Esophagus muscularis mucosa (tissue), 4 donors: ENCODE measurements at regions not wholly inside any gene's neighbourhood (a gene's known extent, or its start where the extent isn't known, plus 50 kb on each side); places are given as distances from the start of the nearest gene placed in this dataset.
"Not testable (repeated sequence)": the region's sequence is repeated elsewhere in the genome, so short reads cannot be mapped to it uniquely, and the experiment has no call there.

Source experiments
- DNase-seq: peaks from one replicate; pipeline ENCODE4 v3.0.0-alpha.2; 2017; ENCODE audit errors: extremely low spot score
- H3K27ac ChIP-seq, 4 donors: fragments of 200-600 bp; sonication (generic); replicated peaks in 1 of 4; 1 replicate in 3 of 4; 2 replicates in 1 of 4; pipeline ENCODE4 v1.5.1; 2016 to 2019; ENCODE audit warnings: mild to moderate bottlenecking in 1 of 4
- H3K27me3 ChIP-seq, 4 donors: fragments of 200-600 bp; sonication (generic); one replicate each; pipeline versions ENCODE4 v1.5.1 to v1.6.0; 2016 to 2019
- H3K36me3 ChIP-seq, 4 donors: fragments of 200-600 bp; sonication (generic); one replicate each; pipeline ENCODE4 v1.5.1; 2016 to 2019
- H3K4me1 ChIP-seq, 4 donors: fragments of 200-600 bp; sonication (generic); one replicate each; pipeline ENCODE4 v1.5.1; 2016 to 2019
- H3K4me3 ChIP-seq, 4 donors: fragments of 200-600 bp; sonication (generic); 1 replicate in 2 of 4; 2 replicates in 2 of 4; pipeline ENCODE4 v1.5.1; 2016 to 2019; ENCODE audit warnings: mild to moderate bottlenecking in 4 of 4, moderate library complexity in 1 of 4
- H3K9me3 ChIP-seq, 4 donors: fragments of 200-600 bp; sonication (generic); 1 replicate in 3 of 4; 2 replicates in 1 of 4; pipeline ENCODE4 v1.5.1; 2016 to 2019
- CTCF ChIP-seq, 3 experiments: fragments of 200-600 bp in 2 of 3; fragments of 450-650 bp in 1 of 3; sonication (generic) in 2 of 3; IDR thresholded peaks; one replicate each; pipeline ENCODE4 v1.5.1; 2017 to 2019; ENCODE audit warnings: antibody characterized with exemption in 3 of 3, mild to moderate bottlenecking in 2 of 3, moderate library complexity in 1 of 3
- EP300 ChIP-seq: sonication (generic); formaldehyde crosslinking; IDR thresholded peaks from one replicate; pipeline ENCODE4 v1.6.1; 2017; ENCODE audit warnings: antibody characterized with exemption
- POLR2A ChIP-seq: fragments of 450-650 bp; IDR thresholded peaks from one replicate; pipeline ENCODE4 v1.6.1; 2017; ENCODE audit warnings: antibody characterized with exemption, moderate library complexity, mild to moderate bottlenecking, low read depth
- POLR2AphosphoS5 ChIP-seq, 2 donors: sonication (generic); formaldehyde crosslinking; IDR thresholded peaks; one replicate each; pipeline ENCODE4 v1.6.1; 2017; ENCODE audit warnings: antibody characterized with exemption in 2 of 2
- WGBS: methylation state at CpG from one replicate; pipeline ENCODE4 v1.1.5; 2018; 5-methylcytosine and 5-hydroxymethylcytosine counted together
- intact Hi-C: fragments of 100-400 bp; cut with DNase I; formaldehyde crosslinking; loops from one replicate; pipeline ENCODE4 v1.15.1; 2023

DNA sequence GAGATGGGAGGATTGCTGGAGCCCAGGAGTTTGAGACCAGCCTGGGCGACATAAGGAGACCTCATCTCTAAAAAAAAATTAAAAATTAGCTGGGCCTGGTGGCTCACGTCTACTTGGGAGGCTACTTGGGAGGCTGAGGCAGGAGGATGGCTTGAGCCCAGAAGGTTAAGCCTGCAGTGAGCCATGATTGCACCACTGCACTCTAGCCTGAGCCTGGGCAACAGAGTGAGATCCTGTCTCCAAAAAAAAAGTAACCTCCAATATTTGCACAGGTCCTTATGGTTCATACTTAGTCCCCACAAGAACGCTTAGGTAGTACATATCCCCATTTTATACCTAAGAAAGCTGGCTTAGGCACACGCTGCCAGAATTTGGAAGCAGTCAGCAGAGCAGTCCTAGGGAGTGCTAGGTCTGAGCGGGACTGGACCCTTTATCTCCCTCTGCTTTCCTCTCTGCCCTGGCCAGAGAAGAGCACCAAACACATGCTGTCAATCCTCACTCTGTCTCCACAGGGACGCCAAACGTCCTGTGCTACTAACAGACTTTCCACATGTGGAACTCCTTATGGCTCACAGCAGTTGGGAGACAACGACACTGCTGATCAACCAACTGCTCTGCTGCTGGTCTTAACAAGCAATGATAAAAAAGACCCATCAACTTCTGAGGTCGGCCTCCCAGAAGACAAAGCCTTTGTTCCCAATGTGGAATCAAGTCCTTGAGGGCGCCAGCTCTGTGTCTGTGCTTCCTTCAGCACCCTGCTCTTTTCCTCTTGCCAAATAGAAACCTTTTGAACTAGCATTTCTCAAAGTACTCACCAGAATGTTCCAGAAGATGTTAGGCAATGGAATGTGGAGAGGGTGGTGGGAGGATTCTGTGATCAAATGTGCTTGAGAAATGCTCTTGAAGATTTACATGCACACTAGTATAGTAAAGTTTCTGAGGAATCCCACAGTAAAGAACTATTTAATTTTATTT is 226.3 kb upstream of the DTNBP1 start:
- DNase-seq, result no peak
- peaks cover 0 to 11% (median 2%) of the 10 kb centered on the region in 4 donors for H3K4me1 ChIP-seq
- 87% methylated on average over 10 of the region's 10 CpGs for WGBS
- H3K27me3 ChIP-seq, result no peaks in the 10 kb centered on the region
- TF ChIP-seq CTCF (IDR thresholded peaks at IDR 0.05) (no peak), EP300 (no peak), POLR2A (no peak), POLR2AphosphoS5 (IDR thresholded peaks at IDR 0.05) (no peak)
- intact Hi-C loops, result no loop called here
- H3K36me3 ChIP-seq, result no peaks in the 10 kb centered on the region
- no peak overlapping the region for H3K27ac ChIP-seq
- peaks cover 0 to 5% (median 0%) of the 10 kb centered on the region in 4 donors for H3K9me3 ChIP-seq
- H3K4me3 ChIP-seq, result no peak overlapping the region

DNA sequence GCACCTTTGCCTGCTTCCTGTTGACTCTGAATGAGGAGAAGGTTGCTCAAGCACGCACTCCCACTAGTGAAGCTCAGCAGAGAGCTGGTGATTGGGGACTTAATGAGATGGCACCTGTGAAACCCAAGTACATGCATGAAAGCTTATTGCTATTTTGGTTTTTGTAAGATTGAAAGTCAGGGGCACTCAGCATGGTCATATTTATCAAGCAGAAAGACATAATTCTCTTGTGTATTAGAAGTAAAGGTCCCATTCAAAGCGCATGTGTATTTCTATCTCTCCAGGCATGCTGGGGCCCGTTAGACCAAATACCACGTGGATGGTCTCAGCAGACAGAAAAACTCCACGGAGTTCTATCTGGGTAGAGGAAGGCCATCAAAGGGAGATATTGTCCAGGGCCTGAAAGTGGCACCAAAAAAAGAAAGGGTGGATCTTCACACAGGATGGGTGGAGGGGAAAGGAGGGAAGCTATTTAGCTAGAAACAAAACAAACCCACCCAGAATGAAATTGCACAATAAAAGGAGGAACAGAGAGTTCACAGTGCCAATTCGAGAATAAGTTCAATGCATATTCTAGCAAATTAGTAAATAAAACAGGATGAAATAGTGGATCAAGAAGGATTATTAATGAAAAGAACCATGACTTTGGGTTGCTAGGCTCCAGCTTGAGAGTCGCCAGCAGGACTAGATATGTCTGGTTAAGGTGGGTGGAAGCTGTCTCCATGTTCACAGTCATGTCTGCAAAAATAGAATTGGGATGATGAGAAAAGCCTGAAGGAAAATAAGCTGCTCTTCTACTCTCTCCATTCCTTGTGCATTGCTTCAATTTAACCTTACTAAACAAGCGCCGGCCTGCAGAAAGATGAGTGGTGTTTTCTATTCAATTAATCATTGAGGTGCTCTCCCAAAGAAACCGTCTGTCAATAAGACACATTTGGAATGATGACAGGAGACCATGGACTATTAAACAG is 224.9 kb upstream of the DTNBP1 start:
- H3K9me3 ChIP-seq, result no peaks in the 10 kb centered on the region
- intact Hi-C loops, result no loop called here
- peak overlapping the region in 1 of 4 donors; percentile 9 for H3K27ac ChIP-seq
- peaks cover 0 to 11% (median 2%) of the 10 kb centered on the region in 4 donors for H3K4me1 ChIP-seq
- WGBS, result 72% methylated on average over 10 of the region's 10 CpGs
- no peaks in the 10 kb centered on the region for H3K36me3 ChIP-seq
- H3K4me3 ChIP-seq, result no peak overlapping the region
- TF ChIP-seq POLR2A (no peak), POLR2AphosphoS5 (IDR thresholded peaks at IDR 0.05) (no peak), EP300 (no peak), CTCF (IDR thresholded peaks at IDR 0.05) (no peak)
- H3K27me3 ChIP-seq, result no peaks in the 10 kb centered on the region
- DNase-seq, result no peak

GRCh38 chr6:15885624-15886023 is 222.8 kb upstream of the DTNBP1 start:
- Histone ChIP-seq H3K4me3 (no peak overlapping the region), H3K9me3 (no peaks in the 10 kb centered on the region), H3K27me3 (no peaks in the 10 kb centered on the region), H3K36me3 (no peaks in the 10 kb centered on the region), H3K27ac (no peak overlapping the region), H3K4me1 (peaks cover 0 to 11% (median 2%) of the 10 kb centered on the region in 4 donors)
- intact Hi-C loops, result no loop called here
- no peak for DNase-seq
- WGBS, result 79% methylated on average over 5 of the region's 5 CpGs
- TF ChIP-seq CTCF (IDR thresholded peaks at IDR 0.05), result no peak
- no peak for TF ChIP-seq POLR2A
- no peak for TF ChIP-seq EP300
- TF ChIP-seq POLR2AphosphoS5 (IDR thresholded peaks at IDR 0.05), result no peak

DNA sequence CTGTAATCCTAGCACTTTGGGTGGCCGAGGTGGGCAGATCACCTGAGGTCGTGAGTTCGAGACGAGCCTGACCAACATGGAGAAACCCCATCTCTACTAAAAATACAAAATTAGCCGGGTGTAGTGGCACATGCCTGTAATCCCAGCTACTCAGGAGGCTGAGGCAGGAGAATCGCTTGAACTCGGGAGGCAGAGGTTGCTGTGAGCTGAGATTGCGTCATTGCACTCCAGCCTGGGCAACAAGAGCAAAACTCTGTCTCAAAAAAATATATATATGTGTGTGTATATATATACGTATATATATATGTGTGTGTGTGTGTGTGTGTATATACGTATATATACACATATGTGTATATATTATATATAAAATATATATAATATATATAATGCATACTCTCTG is 220.8 kb upstream of the DTNBP1 start:
- intact Hi-C loops, H3K27ac ChIP-seq, H3K27me3 ChIP-seq, H3K9me3 ChIP-seq, H3K36me3 ChIP-seq, DNase-seq, H3K4me3 ChIP-seq: not testable (repeated sequence)
- WGBS, result 84% methylated on average over 10 of the region's 10 CpGs
- peaks cover 12 to 23% (median 17%) of the 10 kb centered on the region in 4 donors for H3K4me1 ChIP-seq

- Histone ChIP-seq H3K9me3 (no peaks in the 10 kb centered on the region), H3K4me1 (peaks cover 12 to 19% (median 17%) of the 10 kb centered on the region in 4 donors), H3K36me3 (no peaks in the 10 kb centered on the region), H3K27ac (no peak overlapping the region), H3K4me3 (no peak overlapping the region), H3K27me3 (no peaks in the 10 kb centered on the region)
- DNase-seq, result no peak
- TF ChIP-seq POLR2AphosphoS5 (IDR thresholded peaks at IDR 0.05) (no peak), CTCF (IDR thresholded peaks at IDR 0.05) (no peak), POLR2A (no peak), EP300 (no peak)
- 100% methylated on average over 2 of the region's 6 CpGs for WGBS
- intact Hi-C loops, result no loop called here
These were observed 220.1 kb upstream of the DTNBP1 start for GRCh38 chr6:15882915-15883314.
